ENCODE measurements at regions not wholly inside any gene's neighbourhood (a gene's known extent, or its start where the extent isn't known, plus 50 kb on each side); places are given as distances from the start of the nearest gene placed in this dataset.

GRCh38 chr2:176581557-176582165 is 312.4 kb downstream of the MTX2 start:
- TF ChIP-seq GATA3 (IDR thresholded peaks at IDR 0.05; ENCODE audit: low read depth, low read length) (peak; percentile 53; the same call in 1 of the 2 replicates), GATA2 (IDR thresholded peaks at IDR 0.05; ENCODE audit: low read depth, low read length) (peak; percentile 25; the same call in 1 of the 2 replicates)

All from SH-SY5Y (cell line).